ENCODE measurements at regions not wholly inside any gene's neighbourhood (a gene's known extent, or its start where the extent isn't known, plus 50 kb on each side); places are given as distances from the start of the nearest gene placed in this dataset.

DNA sequence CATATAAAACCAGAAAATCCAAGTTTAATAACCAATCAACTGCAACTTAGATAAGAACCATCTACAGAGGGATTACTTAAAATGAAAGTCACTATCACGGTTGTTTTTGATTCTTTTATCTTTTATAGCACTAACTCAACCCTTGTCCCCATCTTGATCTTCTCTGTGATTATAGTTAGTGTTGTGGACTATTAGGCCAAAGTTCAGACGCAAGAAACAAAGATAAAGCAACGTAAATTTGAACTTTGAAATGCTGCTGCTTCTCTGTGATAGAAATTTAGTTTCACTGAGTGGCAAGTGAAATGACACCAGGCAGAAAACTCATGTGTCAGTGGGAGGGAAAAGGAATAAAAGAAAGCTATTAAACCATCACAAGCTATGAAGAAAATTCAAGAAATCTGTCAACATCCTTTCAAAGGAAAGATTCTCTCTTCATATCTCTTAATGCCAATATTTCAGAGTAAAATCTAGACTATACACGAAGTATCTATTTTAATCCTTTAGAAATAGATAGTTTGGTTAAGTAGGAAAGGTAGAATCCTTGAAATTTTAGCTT lies 71.8 kb upstream of the MALRD1 start:
- H3K4me1 ChIP-seq (ENCODE audit: control insufficient read depth in 1 of 2, insufficient read depth in 2 of 2, low read length in 2 of 2) = no peaks in the 10 kb centered on the region
- H4K20me1 ChIP-seq (ENCODE audit: insufficient read depth, low read length) = no peaks in the 10 kb centered on the region
- no peak overlapping the region for H3K4me3 ChIP-seq (replicated peaks in 1 of 3; ENCODE audit: low read depth in 2 of 3, low read length in 3 of 3)
- H3K9ac ChIP-seq (ENCODE audit: insufficient read depth, low read length, poor library complexity, severe bottlenecking) = no peak overlapping the region
- H3K27ac Mint-ChIP-seq = no peak overlapping the region
- H3K9me3 ChIP-seq (replicated peaks in 1 of 2; ENCODE audit: control insufficient read depth in 1 of 2, insufficient read depth in 1 of 2, low read length in 2 of 2) = no peaks in the 10 kb centered on the region
- no peaks in the 10 kb centered on the region for H3K27me3 ChIP-seq (ENCODE audit: control insufficient read depth in 2 of 2, insufficient read depth in 2 of 2, low read length in 2 of 2)
- no peak for TF ChIP-seq CTCF (IDR thresholded peaks at IDR 0.05)
- H3K27ac ChIP-seq (ENCODE audit: low read depth in 1 of 2, low read length in 2 of 2) = no peak overlapping the region
- no peaks in the 10 kb centered on the region for H3K4me1 Mint-ChIP-seq
- no peak overlapping the region for H3K4me2 ChIP-seq (replicated peaks; ENCODE audit: extremely low read depth, low read length, poor library complexity, severe bottlenecking)
- no peaks in the 10 kb centered on the region for H3K79me2 ChIP-seq (ENCODE audit: insufficient read depth, low read length)
- no peaks in the 10 kb centered on the region for H3K36me3 Mint-ChIP-seq
- no CpG with 5 or more reads among the region's 4 CpGs for WGBS (ENCODE audit: insufficient coverage)
- H3K36me3 ChIP-seq (replicated peaks in 1 of 2; ENCODE audit: control insufficient read depth in 1 of 2, insufficient read depth in 2 of 2, low read length in 2 of 2) = no peaks in the 10 kb centered on the region
- peaks cover 0 to 2% (median 2%) of the 10 kb centered on the region in 3 donors for H3K27me3 Mint-ChIP-seq (ENCODE audit: low read depth in 3 of 3)
- H2AFZ ChIP-seq (ENCODE audit: insufficient read depth, low read depth, low read length, poor library complexity, severe bottlenecking) = no peak overlapping the region
- H3K4me3 Mint-ChIP-seq = no peak overlapping the region
- DNase-seq = no peak
- H3K9me3 Mint-ChIP-seq = peaks cover 2 to 10% (median 4%) of the 10 kb centered on the region in 7 donors
- intact Hi-C loops (cut with micrococcal nuclease) = no loop called here

- Histone ChIP-seq H3K79me2 (ENCODE audit: insufficient read depth, low read length) (no peaks in the 10 kb centered on the region), H3K4me2 (replicated peaks; ENCODE audit: extremely low read depth, low read length, poor library complexity, severe bottlenecking) (no peak overlapping the region), H2AFZ (ENCODE audit: insufficient read depth, low read depth, low read length, poor library complexity, severe bottlenecking) (no peak overlapping the region), H3K4me1 (ENCODE audit: control insufficient read depth in 1 of 2, insufficient read depth in 2 of 2, low read length in 2 of 2) (no peaks in the 10 kb centered on the region), H4K20me1 (ENCODE audit: insufficient read depth, low read length) (no peaks in the 10 kb centered on the region), H3K9me3 (replicated peaks in 1 of 2; ENCODE audit: control insufficient read depth in 1 of 2, insufficient read depth in 1 of 2, low read length in 2 of 2) (no peaks in the 10 kb centered on the region), H3K27me3 (ENCODE audit: control insufficient read depth in 2 of 2, insufficient read depth in 2 of 2, low read length in 2 of 2) (no peaks in the 10 kb centered on the region), H3K36me3 (replicated peaks in 1 of 2; ENCODE audit: control insufficient read depth in 1 of 2, insufficient read depth in 2 of 2, low read length in 2 of 2) (no peaks in the 10 kb centered on the region), H3K9ac (ENCODE audit: insufficient read depth, low read length, poor library complexity, severe bottlenecking) (no peak overlapping the region), H3K27ac (ENCODE audit: low read depth in 1 of 2, low read length in 2 of 2) (no peak overlapping the region), H3K4me3 (replicated peaks in 1 of 3; ENCODE audit: low read depth in 2 of 3, low read length in 3 of 3) (no peak overlapping the region)
- Mint-ChIP-seq H3K27ac (no peak overlapping the region), H3K9me3 (peaks cover 0 to 6% (median 3%) of the 10 kb centered on the region in 7 donors), H3K4me1 (no peaks in the 10 kb centered on the region), H3K4me3 (no peak overlapping the region), H3K36me3 (no peaks in the 10 kb centered on the region), H3K27me3 (ENCODE audit: low read depth in 3 of 3) (peaks cover 0 to 2% (median 0%) of the 10 kb centered on the region in 3 donors)
- intact Hi-C loops (cut with micrococcal nuclease) = no loop called here
- 40% methylated on average over 1 of the region's 4 CpGs for WGBS (ENCODE audit: insufficient coverage)
- no peak for DNase-seq
- no peak for TF ChIP-seq CTCF (IDR thresholded peaks at IDR 0.05)
Observed at GRCh38 chr10:18980089-18980629, 68.4 kb upstream of the MALRD1 start.
